GM20000 (cell line): ENCODE measurements at regions not wholly inside any gene's neighbourhood (a gene's known extent, or its start where the extent isn't known, plus 50 kb on each side); places are given as distances from the start of the nearest gene placed in this dataset.

Source experiments
- DNase-seq: peaks from one replicate; pipeline ENCODE4 v3.0.0; 2012; ENCODE audit warnings: low spot score
- CTCF ChIP-seq: IDR thresholded peaks from 2 replicates; pipeline ENCODE4 v1.5.1; 2012; ENCODE audit warnings: mild to moderate bottlenecking, control low read depth; ENCODE audit errors: extremely low read depth, missing control alignments

DNA sequence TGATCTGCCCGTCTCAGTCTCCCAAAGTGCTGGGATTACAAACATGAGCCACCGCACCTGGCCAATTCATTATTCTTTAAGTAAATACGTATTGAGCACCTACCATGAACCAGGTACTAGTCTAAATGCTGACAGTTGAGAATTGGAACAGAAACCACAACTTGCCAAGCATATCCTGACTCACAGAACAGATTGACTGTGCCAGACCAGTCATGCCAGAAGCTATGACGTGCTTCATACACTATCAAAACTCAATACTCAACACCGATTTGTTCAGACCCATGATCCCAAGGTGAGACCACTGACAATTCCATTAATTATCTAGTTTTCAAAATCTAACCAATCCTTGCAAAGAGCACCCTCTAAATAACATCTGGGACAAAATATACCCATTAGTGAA is 148.6 kb downstream of the B3GNT2 start:
- DNase-seq = no peak

DNA sequence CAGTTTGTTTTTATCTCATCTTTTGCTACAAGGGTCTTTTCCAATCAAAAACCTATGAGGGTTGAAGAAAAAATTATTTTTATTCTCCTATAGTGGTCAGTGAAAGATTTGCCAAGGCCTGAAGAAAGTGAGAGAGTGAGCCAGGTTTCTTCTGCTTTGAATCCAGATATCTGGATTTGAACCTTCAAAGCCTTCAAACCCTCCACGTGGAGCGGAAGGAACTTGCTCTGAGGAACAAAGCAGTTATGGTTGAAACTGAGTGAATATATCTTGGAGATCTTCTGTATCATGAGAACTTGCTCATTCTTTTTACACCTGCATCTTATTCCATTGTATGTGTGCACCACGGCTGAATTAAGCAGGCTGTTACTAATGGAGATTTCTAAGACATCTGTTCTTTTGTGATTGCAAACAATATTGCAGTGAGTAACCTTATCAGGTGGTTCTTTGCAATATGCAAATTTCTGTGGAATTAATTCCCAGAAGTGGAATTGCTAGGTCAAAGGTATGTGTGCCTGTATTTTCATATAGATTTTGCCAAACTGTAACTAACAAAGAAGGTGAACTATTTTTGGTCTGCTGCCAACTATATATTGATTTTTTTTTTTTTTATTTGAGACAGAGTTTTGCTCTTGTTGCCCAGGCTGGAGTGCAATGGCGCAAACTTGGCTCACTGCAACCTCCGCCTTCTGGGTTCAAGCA is 147.9 kb downstream of the B3GNT2 start:
- DNase-seq = no peak
- no peak for TF ChIP-seq CTCF

More for the DNA sequence above, 148.6 kb downstream of the B3GNT2 start:
- TF ChIP-seq CTCF = no peak

- TF ChIP-seq CTCF = no peak
- DNase-seq = no peak
Observed at GRCh38 chr2:62343206-62343605, 147.3 kb downstream of the B3GNT2 start.

DNA sequence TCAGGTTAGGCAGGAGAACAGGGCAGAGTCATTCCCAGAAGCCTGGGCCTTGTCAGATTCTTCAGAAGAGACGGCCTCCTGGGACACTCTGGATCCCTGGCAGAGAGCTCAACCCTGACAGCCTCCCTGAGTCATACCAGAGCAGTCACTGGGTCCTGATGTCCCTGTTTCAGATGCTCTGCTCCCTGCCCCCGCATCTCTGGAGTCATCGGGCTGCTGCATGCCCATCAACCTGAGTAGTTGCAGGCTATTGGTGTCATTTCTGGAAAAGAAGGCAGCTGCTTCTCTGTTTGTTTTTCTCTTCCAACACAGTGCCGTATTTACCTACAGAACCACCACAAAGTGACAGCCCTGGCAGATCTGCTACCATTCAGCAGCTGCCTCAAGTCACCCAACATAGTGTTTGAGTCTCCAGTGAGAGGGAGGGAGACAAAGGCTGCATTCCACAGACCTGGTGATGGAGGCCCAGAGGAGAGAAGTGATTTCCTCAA is 145.1 kb downstream of the B3GNT2 start:
- TF ChIP-seq CTCF = no peak
- DNase-seq = no peak

DNA sequence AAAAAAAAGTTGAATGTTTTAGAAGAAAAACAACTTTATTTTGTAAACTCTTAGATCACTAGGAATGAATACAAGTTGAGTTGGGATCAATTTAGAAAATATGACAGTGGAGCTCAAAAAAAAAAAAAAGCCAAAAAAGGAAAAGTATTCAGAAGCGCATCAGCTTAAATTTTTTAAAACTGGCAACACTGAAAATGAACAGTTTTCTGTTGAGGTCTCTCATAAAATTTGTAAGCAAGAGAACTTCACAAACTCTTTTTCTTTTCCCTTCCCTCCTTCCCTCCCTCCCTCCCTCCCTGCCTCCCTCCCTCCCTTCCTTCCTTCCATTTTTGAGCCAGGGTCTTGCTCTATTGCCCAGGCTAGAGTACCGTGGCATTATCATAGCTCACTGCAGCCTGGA is 143.9 kb downstream of the B3GNT2 start:
- DNase-seq = no peak
- TF ChIP-seq CTCF = no peak

GRCh38 chr2:62339413-62339812 is 143.5 kb downstream of the B3GNT2 start:
- TF ChIP-seq CTCF = no peak

GRCh38 chr2:62338111-62338510 is 142.2 kb downstream of the B3GNT2 start:
- no peak for TF ChIP-seq CTCF

More at GRCh38 chr2:62339413-62339812, 143.5 kb downstream of the B3GNT2 start:
- DNase-seq = no peak

More at GRCh38 chr2:62338111-62338510, 142.2 kb downstream of the B3GNT2 start:
- DNase-seq = no peak
